ENCODE measurements at regions not wholly inside any gene's neighbourhood (a gene's known extent, or its start where the extent isn't known, plus 50 kb on each side); places are given as distances from the start of the nearest gene placed in this dataset.
"Not testable (repeated sequence)": the region's sequence is repeated elsewhere in the genome, so short reads cannot be mapped to it uniquely, and the experiment has no call there.

- no peaks in the 10 kb centered on the region for H3K9me3 ChIP-seq (ENCODE audit: control insufficient read depth, low read length)
- no peaks in the 10 kb centered on the region for H3K4me1 ChIP-seq (ENCODE audit: control insufficient read depth, insufficient read depth, low read length, poor library complexity, severe bottlenecking)
- no peaks in the 10 kb centered on the region for H3K27me3 ChIP-seq (replicated peaks; ENCODE audit: control insufficient read depth, insufficient read depth, low read length, poor library complexity, severe bottlenecking)
- no peak overlapping the region for H3K4me3 ChIP-seq (ENCODE audit: insufficient read depth, low read depth, low read length, poor library complexity, severe bottlenecking)
- DNase-seq: no peak
- H3K36me3 ChIP-seq (ENCODE audit: control insufficient read depth, insufficient read depth, low read length): no peaks in the 10 kb centered on the region
- no peak overlapping the region for H3K27ac ChIP-seq (ENCODE audit: insufficient read depth, low read length, poor library complexity, severe bottlenecking)
Measured at GRCh38 chr5:158462349-158463114, 603.6 kb upstream of the CLINT1 start.

- no peak overlapping the region for H3K4me3 ChIP-seq (ENCODE audit: insufficient read depth, low read depth, low read length, poor library complexity, severe bottlenecking)
- H3K9me3 ChIP-seq (ENCODE audit: control insufficient read depth, low read length): no peaks in the 10 kb centered on the region
- no peaks in the 10 kb centered on the region for H3K4me1 ChIP-seq (ENCODE audit: control insufficient read depth, insufficient read depth, low read length, poor library complexity, severe bottlenecking)
- no peak for DNase-seq
- H3K27ac ChIP-seq (ENCODE audit: insufficient read depth, low read length, poor library complexity, severe bottlenecking): no peak overlapping the region
- H3K27me3 ChIP-seq (replicated peaks; ENCODE audit: control insufficient read depth, insufficient read depth, low read length, poor library complexity, severe bottlenecking): no peaks in the 10 kb centered on the region
- H3K36me3 ChIP-seq (ENCODE audit: control insufficient read depth, insufficient read depth, low read length): no peaks in the 10 kb centered on the region
Measured at GRCh38 chr5:158461240-158461854, 602.4 kb upstream of the CLINT1 start.

GRCh38 chr5:158458086-158458485, 599.1 kb upstream of the CLINT1 start:
- Histone ChIP-seq H3K36me3 (ENCODE audit: control insufficient read depth, insufficient read depth, low read length) (no peaks in the 10 kb centered on the region), H3K27me3 (replicated peaks; ENCODE audit: control insufficient read depth, insufficient read depth, low read length, poor library complexity, severe bottlenecking) (no peaks in the 10 kb centered on the region), H3K9me3 (ENCODE audit: control insufficient read depth, low read length) (no peaks in the 10 kb centered on the region), H3K4me3 (ENCODE audit: insufficient read depth, low read depth, low read length, poor library complexity, severe bottlenecking) (no peak overlapping the region), H3K27ac (ENCODE audit: insufficient read depth, low read length, poor library complexity, severe bottlenecking) (no peak overlapping the region), H3K4me1 (ENCODE audit: control insufficient read depth, insufficient read depth, low read length, poor library complexity, severe bottlenecking) (no peaks in the 10 kb centered on the region)
- no peak for DNase-seq

- no peaks in the 10 kb centered on the region for H3K9me3 ChIP-seq (ENCODE audit: control insufficient read depth, low read length)
- no peaks in the 10 kb centered on the region for H3K27me3 ChIP-seq (replicated peaks; ENCODE audit: control insufficient read depth, insufficient read depth, low read length, poor library complexity, severe bottlenecking)
- no peaks in the 10 kb centered on the region for H3K36me3 ChIP-seq (ENCODE audit: control insufficient read depth, insufficient read depth, low read length)
- H3K4me3 ChIP-seq (ENCODE audit: insufficient read depth, low read depth, low read length, poor library complexity, severe bottlenecking): no peak overlapping the region
- no peaks in the 10 kb centered on the region for H3K4me1 ChIP-seq (ENCODE audit: control insufficient read depth, insufficient read depth, low read length, poor library complexity, severe bottlenecking)
- no peak overlapping the region for H3K27ac ChIP-seq (ENCODE audit: insufficient read depth, low read length, poor library complexity, severe bottlenecking)
- DNase-seq: no peak
Measured at GRCh38 chr5:158456756-158457155, 597.8 kb upstream of the CLINT1 start.

GRCh38 chr5:158456241-158456640, 597.3 kb upstream of the CLINT1 start:
- H3K4me1 ChIP-seq (ENCODE audit: control insufficient read depth, insufficient read depth, low read length, poor library complexity, severe bottlenecking): no peaks in the 10 kb centered on the region
- no peak overlapping the region for H3K27ac ChIP-seq (ENCODE audit: insufficient read depth, low read length, poor library complexity, severe bottlenecking)
- no peaks in the 10 kb centered on the region for H3K9me3 ChIP-seq (ENCODE audit: control insufficient read depth, low read length)
- no peak overlapping the region for H3K4me3 ChIP-seq (ENCODE audit: insufficient read depth, low read depth, low read length, poor library complexity, severe bottlenecking)
- no peaks in the 10 kb centered on the region for H3K36me3 ChIP-seq (ENCODE audit: control insufficient read depth, insufficient read depth, low read length)
- no peak for DNase-seq
- no peaks in the 10 kb centered on the region for H3K27me3 ChIP-seq (replicated peaks; ENCODE audit: control insufficient read depth, insufficient read depth, low read length, poor library complexity, severe bottlenecking)

- Histone ChIP-seq H3K27me3 (replicated peaks; ENCODE audit: control insufficient read depth, insufficient read depth, low read length, poor library complexity, severe bottlenecking) (no peaks in the 10 kb centered on the region), H3K4me3 (ENCODE audit: insufficient read depth, low read depth, low read length, poor library complexity, severe bottlenecking) (no peak overlapping the region), H3K9me3 (ENCODE audit: control insufficient read depth, low read length) (no peaks in the 10 kb centered on the region), H3K36me3 (ENCODE audit: control insufficient read depth, insufficient read depth, low read length) (no peaks in the 10 kb centered on the region), H3K27ac (ENCODE audit: insufficient read depth, low read length, poor library complexity, severe bottlenecking) (no peak overlapping the region), H3K4me1 (ENCODE audit: control insufficient read depth, insufficient read depth, low read length, poor library complexity, severe bottlenecking) (no peaks in the 10 kb centered on the region)
- no peak for DNase-seq
Measured at GRCh38 chr5:158451993-158452672, 593.2 kb upstream of the CLINT1 start.

- H3K36me3 ChIP-seq (ENCODE audit: control insufficient read depth, insufficient read depth, low read length): no peaks in the 10 kb centered on the region
- no peak for DNase-seq
- H3K27me3 ChIP-seq (replicated peaks; ENCODE audit: control insufficient read depth, insufficient read depth, low read length, poor library complexity, severe bottlenecking): no peaks in the 10 kb centered on the region
- no peaks in the 10 kb centered on the region for H3K9me3 ChIP-seq (ENCODE audit: control insufficient read depth, low read length)
- H3K27ac ChIP-seq (ENCODE audit: insufficient read depth, low read length, poor library complexity, severe bottlenecking): no peak overlapping the region
- no peak overlapping the region for H3K4me3 ChIP-seq (ENCODE audit: insufficient read depth, low read depth, low read length, poor library complexity, severe bottlenecking)
- H3K4me1 ChIP-seq (ENCODE audit: control insufficient read depth, insufficient read depth, low read length, poor library complexity, severe bottlenecking): no peaks in the 10 kb centered on the region
Measured at GRCh38 chr5:158451203-158451992, 592.5 kb upstream of the CLINT1 start.

GRCh38 chr5:158450751-158451171, 591.8 kb upstream of the CLINT1 start:
- Histone ChIP-seq H3K4me1 (ENCODE audit: control insufficient read depth, insufficient read depth, low read length, poor library complexity, severe bottlenecking) (no peaks in the 10 kb centered on the region), H3K27ac (ENCODE audit: insufficient read depth, low read length, poor library complexity, severe bottlenecking) (no peak overlapping the region), H3K9me3 (ENCODE audit: control insufficient read depth, low read length) (no peaks in the 10 kb centered on the region), H3K4me3 (ENCODE audit: insufficient read depth, low read depth, low read length, poor library complexity, severe bottlenecking) (no peak overlapping the region), H3K27me3 (replicated peaks; ENCODE audit: control insufficient read depth, insufficient read depth, low read length, poor library complexity, severe bottlenecking) (no peaks in the 10 kb centered on the region), H3K36me3 (ENCODE audit: control insufficient read depth, insufficient read depth, low read length) (no peaks in the 10 kb centered on the region)
- DNase-seq: no peak

GRCh38 chr5:158446761-158447160, 587.8 kb upstream of the CLINT1 start:
- H3K27me3 ChIP-seq (replicated peaks; ENCODE audit: control insufficient read depth, insufficient read depth, low read length, poor library complexity, severe bottlenecking); H3K4me1 ChIP-seq (ENCODE audit: control insufficient read depth, insufficient read depth, low read length, poor library complexity, severe bottlenecking); H3K9me3 ChIP-seq (ENCODE audit: control insufficient read depth, low read length); H3K4me3 ChIP-seq (ENCODE audit: insufficient read depth, low read depth, low read length, poor library complexity, severe bottlenecking); H3K27ac ChIP-seq (ENCODE audit: insufficient read depth, low read length, poor library complexity, severe bottlenecking); H3K36me3 ChIP-seq (ENCODE audit: control insufficient read depth, insufficient read depth, low read length); DNase-seq: not testable (repeated sequence)

Measured in effector memory CD4-positive, alpha-beta T cell (primary cell).